ENCODE measurements at regions not wholly inside any gene's neighbourhood (a gene's known extent, or its start where the extent isn't known, plus 50 kb on each side); places are given as distances from the start of the nearest gene placed in this dataset.

DNA sequence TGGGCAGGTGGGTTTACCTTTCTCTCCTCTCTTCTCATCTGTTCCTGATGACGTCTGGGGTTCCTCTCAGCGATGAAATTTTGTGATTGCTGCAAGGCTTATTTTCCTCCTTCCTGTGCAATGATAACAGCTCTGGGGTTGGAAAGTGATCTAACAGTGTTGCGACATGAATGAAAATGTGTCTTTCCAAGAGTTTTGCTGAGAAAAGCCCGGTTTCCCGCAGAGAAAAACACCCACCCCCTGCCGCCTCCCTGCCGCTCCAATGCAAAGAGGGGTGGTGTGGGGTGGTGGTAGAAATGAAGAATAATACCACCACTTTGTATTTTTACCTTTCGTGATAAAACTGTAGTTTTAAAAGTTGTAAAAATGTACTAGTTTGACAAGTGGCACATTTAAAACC, 232.0 kb downstream of the OLFM4 start:
- no peaks in the 10 kb centered on the region for H3K4me1 ChIP-seq (ENCODE audit: control insufficient read depth, extremely low read depth, insufficient read depth, low read length)
- no peaks in the 10 kb centered on the region for H3K79me2 ChIP-seq (ENCODE audit: control insufficient read depth, insufficient read depth, low read length)
- no peaks in the 10 kb centered on the region for H3K9me1 ChIP-seq (ENCODE audit: control insufficient read depth, extremely low read depth, insufficient read depth, low read length)
- no peak overlapping the region for H3K27ac ChIP-seq (ENCODE audit: control insufficient read depth, insufficient read depth, low read length)
- H4K20me1 ChIP-seq (ENCODE audit: control insufficient read depth, extremely low read depth, insufficient read depth, low read length): no peaks in the 10 kb centered on the region
- H3K9me3 ChIP-seq (ENCODE audit: control insufficient read depth, low read depth, low read length): no peaks in the 10 kb centered on the region
- dilution Hi-C loops (cut with MboI; ENCODE audit: extremely low pct_ligation_motif_present, low sequenced_read_pairs): no loop called here
- H2AFZ ChIP-seq (ENCODE audit: control insufficient read depth, low read length): no peak overlapping the region
- TF ChIP-seq EZH2 (IDR thresholded peaks at IDR 0.05; ENCODE audit: low read length): no peak
- TF ChIP-seq, protein P1, sequence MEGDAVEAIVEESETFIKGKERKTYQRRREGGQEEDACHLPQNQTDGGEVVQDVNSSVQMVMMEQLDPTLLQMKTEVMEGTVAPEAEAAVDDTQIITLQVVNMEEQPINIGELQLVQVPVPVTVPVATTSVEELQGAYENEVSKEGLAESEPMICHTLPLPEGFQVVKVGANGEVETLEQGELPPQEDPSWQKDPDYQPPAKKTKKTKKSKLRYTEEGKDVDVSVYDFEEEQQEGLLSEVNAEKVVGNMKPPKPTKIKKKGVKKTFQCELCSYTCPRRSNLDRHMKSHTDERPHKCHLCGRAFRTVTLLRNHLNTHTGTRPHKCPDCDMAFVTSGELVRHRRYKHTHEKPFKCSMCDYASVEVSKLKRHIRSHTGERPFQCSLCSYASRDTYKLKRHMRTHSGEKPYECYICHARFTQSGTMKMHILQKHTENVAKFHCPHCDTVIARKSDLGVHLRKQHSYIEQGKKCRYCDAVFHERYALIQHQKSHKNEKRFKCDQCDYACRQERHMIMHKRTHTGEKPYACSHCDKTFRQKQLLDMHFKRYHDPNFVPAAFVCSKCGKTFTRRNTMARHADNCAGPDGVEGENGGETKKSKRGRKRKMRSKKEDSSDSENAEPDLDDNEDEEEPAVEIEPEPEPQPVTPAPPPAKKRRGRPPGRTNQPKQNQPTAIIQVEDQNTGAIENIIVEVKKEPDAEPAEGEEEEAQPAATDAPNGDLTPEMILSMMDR (optimal IDR thresholded peaks at IDR 0.05 in 1 of 3, IDR thresholded peaks at IDR 0.05 in 1 of 3, conservative IDR thresholded peaks at IDR 0.05 in 1 of 3; ENCODE audit: extremely low read depth in 1 of 3, insufficient read depth in 2 of 3, low read length in 3 of 3): no peak
- H3K4me2 ChIP-seq (ENCODE audit: control insufficient read depth, extremely low read depth, insufficient read depth, low read depth, low read length): no peak overlapping the region
- DNase-seq (ENCODE audit: low read depth, low spot score) (no peak), FAIRE-seq (no peak)
- H3K27me3 ChIP-seq (ENCODE audit: control insufficient read depth, extremely low read depth, insufficient read depth, low read length): no peaks in the 10 kb centered on the region
- H3K9ac ChIP-seq (ENCODE audit: control insufficient read depth, extremely low read depth, insufficient read depth, low read length): no peak overlapping the region
- no peak overlapping the region for H3K4me3 ChIP-seq (ENCODE audit: control insufficient read depth in 2 of 3, extremely low read depth in 1 of 3, insufficient read depth in 2 of 3, low read depth in 1 of 3, low read length in 3 of 3)
- H3K36me3 ChIP-seq (ENCODE audit: control insufficient read depth in 2 of 2, extremely low read depth in 1 of 2, insufficient read depth in 2 of 2, low read length in 2 of 2): no peaks in the 10 kb centered on the region

DNA sequence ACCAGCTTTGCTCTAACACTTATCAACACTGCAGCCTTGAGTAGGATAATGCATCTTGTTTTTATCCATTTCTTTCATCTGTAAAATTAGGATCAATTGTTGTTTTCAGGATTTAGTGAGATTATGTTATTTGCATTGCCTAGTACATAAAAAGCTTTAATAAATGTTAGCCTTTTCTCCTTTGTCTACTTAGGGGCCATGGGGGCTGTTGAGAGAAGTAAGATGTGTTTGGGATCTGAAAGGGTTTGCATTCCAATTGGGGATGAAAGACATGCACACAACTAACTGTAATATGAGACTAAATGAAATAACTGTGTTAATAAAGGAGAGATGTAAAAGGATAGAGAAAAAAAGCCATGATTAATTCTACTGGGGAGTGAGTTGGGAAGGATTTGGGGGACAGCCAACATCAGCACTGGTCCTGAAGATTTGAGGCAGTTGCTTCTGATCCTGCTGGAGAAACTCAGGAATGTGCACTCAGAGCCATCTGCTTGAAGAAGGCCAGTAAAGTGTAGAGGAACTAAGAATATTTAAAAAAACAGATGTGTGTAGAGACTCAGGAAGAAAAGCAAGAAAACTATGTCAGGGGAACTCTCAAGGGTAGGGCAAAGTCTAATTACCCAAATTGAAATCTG, 236.3 kb downstream of the OLFM4 start:
- H3K36me3 ChIP-seq (ENCODE audit: control insufficient read depth in 2 of 2, extremely low read depth in 1 of 2, insufficient read depth in 2 of 2, low read length in 2 of 2): no peaks in the 10 kb centered on the region
- H3K79me2 ChIP-seq (ENCODE audit: control insufficient read depth, insufficient read depth, low read length): no peaks in the 10 kb centered on the region
- H3K9me1 ChIP-seq (ENCODE audit: control insufficient read depth, extremely low read depth, insufficient read depth, low read length): no peaks in the 10 kb centered on the region
- no peak overlapping the region for H2AFZ ChIP-seq (ENCODE audit: control insufficient read depth, low read length)
- no peak overlapping the region for H3K4me3 ChIP-seq (ENCODE audit: control insufficient read depth in 2 of 3, extremely low read depth in 1 of 3, insufficient read depth in 2 of 3, low read depth in 1 of 3, low read length in 3 of 3)
- no peaks in the 10 kb centered on the region for H3K4me1 ChIP-seq (ENCODE audit: control insufficient read depth, extremely low read depth, insufficient read depth, low read length)
- H3K9ac ChIP-seq (ENCODE audit: control insufficient read depth, extremely low read depth, insufficient read depth, low read length): no peak overlapping the region
- FAIRE-seq (no peak), DNase-seq (ENCODE audit: low read depth, low spot score) (no peak)
- no peak overlapping the region for H3K4me2 ChIP-seq (ENCODE audit: control insufficient read depth, extremely low read depth, insufficient read depth, low read depth, low read length)
- peaks cover 4% of the 10 kb centered on the region for H3K27me3 ChIP-seq (ENCODE audit: control insufficient read depth, extremely low read depth, insufficient read depth, low read length)
- no peaks in the 10 kb centered on the region for H3K9me3 ChIP-seq (ENCODE audit: control insufficient read depth, low read depth, low read length)
- TF ChIP-seq EZH2 (IDR thresholded peaks at IDR 0.05; ENCODE audit: low read length): no peak
- TF ChIP-seq, protein P1 (optimal IDR thresholded peaks at IDR 0.05 in 1 of 3, IDR thresholded peaks at IDR 0.05 in 1 of 3, conservative IDR thresholded peaks at IDR 0.05 in 1 of 3; ENCODE audit: extremely low read depth in 1 of 3, insufficient read depth in 2 of 3, low read length in 3 of 3): no peak
- H4K20me1 ChIP-seq (ENCODE audit: control insufficient read depth, extremely low read depth, insufficient read depth, low read length): no peaks in the 10 kb centered on the region
- no peak overlapping the region for H3K27ac ChIP-seq (ENCODE audit: control insufficient read depth, insufficient read depth, low read length)
- dilution Hi-C loops (cut with MboI; ENCODE audit: extremely low pct_ligation_motif_present, low sequenced_read_pairs): no loop called here
